SK-N-SH treated with all-trans-retinoic acid at 6 μM for 48 hours (cell line): ENCODE measurements at regions not wholly inside any gene's neighbourhood (a gene's known extent, or its start where the extent isn't known, plus 50 kb on each side); places are given as distances from the start of the nearest gene placed in this dataset.

Experiments
- ARNTL ChIP-seq: fragments of 450-650 bp; formaldehyde crosslinking; IDR thresholded peaks from 2 replicates; pipeline ENCODE4 v1.5.0; 2020; ENCODE audit warnings: low read depth, mild to moderate bottlenecking, moderate library complexity, borderline replicate concordance
- BACH2 ChIP-seq: fragments of 250-450 bp; sonication (Bioruptor Pico); IDR thresholded peaks from 2 replicates; pipeline ENCODE4 v1.9.0; 2021; ENCODE audit warnings: mild to moderate bottlenecking, borderline replicate concordance
- ESRRG ChIP-seq: fragments of 250-450 bp; sonication (Bioruptor Pico); IDR thresholded peaks from 2 replicates; pipeline ENCODE4 v1.6.1; 2021; ENCODE audit warnings: mild to moderate bottlenecking
- GLIS3 ChIP-seq: fragments of 250-450 bp; sonication (Bioruptor Pico); IDR thresholded peaks from 2 replicates; pipeline ENCODE4 v1.5.0; 2020; ENCODE audit warnings: mild to moderate bottlenecking, moderate library complexity
- ISL1 ChIP-seq: fragments of 250-450 bp; sonication (Bioruptor Pico); IDR thresholded peaks from 2 replicates; pipeline ENCODE4 v2.1.2; 2022; ENCODE audit warnings: mild to moderate bottlenecking, moderate library complexity
- PATZ1 ChIP-seq: fragments of 250-450 bp; sonication (Bioruptor Pico); IDR thresholded peaks from 2 replicates; pipeline ENCODE4 v1.8.0; 2020; ENCODE audit warnings: mild to moderate bottlenecking, moderate library complexity, borderline replicate concordance
- RARB ChIP-seq: fragments of 250-450 bp; sonication (Bioruptor Pico); IDR thresholded peaks from 2 replicates; pipeline ENCODE4 v1.8.0; 2021; ENCODE audit warnings: mild to moderate bottlenecking, moderate library complexity
- SNAI2 ChIP-seq: fragments of 250-450 bp; sonication (Bioruptor Pico); IDR thresholded peaks from 2 replicates; pipeline ENCODE4 v1.5.0; 2020; ENCODE audit warnings: mild to moderate bottlenecking, moderate library complexity
- ZC3H10 ChIP-seq: fragments of 250-450 bp; sonication (Bioruptor Pico); IDR thresholded peaks from 2 replicates; pipeline ENCODE4 v1.5.1; 2021; ENCODE audit warnings: mild to moderate bottlenecking, moderate library complexity
- ZFP3 ChIP-seq: fragments of 250-450 bp; sonication (Bioruptor Pico); IDR thresholded peaks from 2 replicates; pipeline ENCODE4 v1.5.0; 2020; ENCODE audit warnings: mild to moderate bottlenecking, moderate library complexity
- ZFP30 ChIP-seq: fragments of 450-650 bp; formaldehyde crosslinking; IDR thresholded peaks from 2 replicates; pipeline ENCODE4 v1.5.0; 2022; ENCODE audit warnings: mild to moderate bottlenecking, moderate library complexity
- ZNF565 ChIP-seq: fragments of 450-650 bp; formaldehyde crosslinking; conservative IDR thresholded peaks from 2 replicates; pipeline ENCODE4 v1.5.0; 2020; ENCODE audit warnings: low read depth, mild to moderate bottlenecking, moderate library complexity
- ZNF8 ChIP-seq: fragments of 450-650 bp; formaldehyde crosslinking; IDR thresholded peaks from 2 replicates; pipeline ENCODE4 v1.5.0; 2020; ENCODE audit warnings: mild to moderate bottlenecking, moderate library complexity
- TF ChIP-seq, protein P1 (sequence below): fragments of 250-450 bp; sonication (Bioruptor Pico); IDR thresholded peaks from 2 replicates; pipeline ENCODE4 v1.5.1; 2020; ENCODE audit warnings: low read depth, mild to moderate bottlenecking, moderate library complexity

GRCh38 chr1:14098294-14098913 lies 398.4 kb downstream of the PRDM2 start:
- TF ChIP-seq ZFP3 (CRISPR knock-in tag) (no peak), ARNTL (no peak), PATZ1 (CRISPR knock-in tag) (no peak), BACH2 (CRISPR knock-in tag) (no peak), ZFP30 (CRISPR knock-in tag) (no peak), SNAI2 (CRISPR knock-in tag) (no peak), ESRRG (CRISPR knock-in tag) (no peak), RARB (CRISPR knock-in tag) (no peak), ZC3H10 (CRISPR knock-in tag) (no peak), GLIS3 (no peak), ZNF565 (CRISPR knock-in tag) (no peak), ZNF8 (CRISPR knock-in tag) (no peak), ISL1 (CRISPR knock-in tag) (no peak)
- TF ChIP-seq, protein P1, sequence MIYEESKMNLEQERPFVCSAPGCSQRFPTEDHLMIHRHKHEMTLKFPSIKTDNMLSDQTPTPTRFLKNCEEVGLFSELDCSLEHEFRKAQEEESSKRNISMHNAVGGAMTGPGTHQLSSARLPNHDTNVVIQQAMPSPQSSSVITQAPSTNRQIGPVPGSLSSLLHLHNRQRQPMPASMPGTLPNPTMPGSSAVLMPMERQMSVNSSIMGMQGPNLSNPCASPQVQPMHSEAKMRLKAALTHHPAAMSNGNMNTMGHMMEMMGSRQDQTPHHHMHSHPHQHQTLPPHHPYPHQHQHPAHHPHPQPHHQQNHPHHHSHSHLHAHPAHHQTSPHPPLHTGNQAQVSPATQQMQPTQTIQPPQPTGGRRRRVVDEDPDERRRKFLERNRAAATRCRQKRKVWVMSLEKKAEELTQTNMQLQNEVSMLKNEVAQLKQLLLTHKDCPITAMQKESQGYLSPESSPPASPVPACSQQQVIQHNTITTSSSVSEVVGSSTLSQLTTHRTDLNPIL: no peak
